PC-9 (cell line): ENCODE measurements at regions not wholly inside any gene's neighbourhood (a gene's known extent, or its start where the extent isn't known, plus 50 kb on each side); places are given as distances from the start of the nearest gene placed in this dataset.

Experiments
- BruUV-seq: library from RNA; stranded (reverse); fragments of 400-500 nt; replicated peaks from 2 replicates; lab custom pipeline; 2021; lab: Mats Ljungman, UMichigan
- CTCF ChIA-PET: fragments of 300-600 bp; sonication (Branson Sonifier 250); formaldehyde crosslinking; loops from one replicate; lab custom pipeline; 2022; ENCODE audit warnings: antibody characterized with exemption; lab: Charles Lee
- POLR2A ChIA-PET: fragments of 300-600 bp; sonication (Branson Sonifier 250); formaldehyde crosslinking; loops from one replicate; lab custom pipeline; 2022; ENCODE audit warnings: antibody characterized with exemption; ENCODE audit not compliant: unreplicated experiment; lab: Charles Lee
- DNase-seq, 2 experiments: peaks; one replicate each; pipeline versions ENCODE4 v3.0.0 to v3.0.0-alpha.2; 2015 to 2022; ENCODE audit warnings: mixed read lengths in 1 of 2
- H2AFZ ChIP-seq: fragments of 200-600 bp; sonication (generic); 2 replicates; pipeline ENCODE4 v1.8.1; 2017; ENCODE audit warnings: antibody characterized with exemption
- H3F3A ChIP-seq: fragments of 200-600 bp; sonication (generic); 2 replicates; pipeline ENCODE4 v1.8.1; 2017; ENCODE audit warnings: antibody characterized with exemption, mild to moderate bottlenecking, low read depth; ENCODE audit not compliant: insufficient read depth
- H3K27ac ChIP-seq: fragments of 200-600 bp; sonication (generic); 2 replicates; pipeline ENCODE4 v1.6.1; 2016; ENCODE audit warnings: mixed run types
- H3K27me3 ChIP-seq: fragments of 200-600 bp; sonication (generic); 2 replicates; pipeline ENCODE4 v1.6.1; 2016; ENCODE audit warnings: low read depth, mixed run types; ENCODE audit not compliant: insufficient read depth
- H3K36me3 ChIP-seq: fragments of 200-600 bp; sonication (generic); 2 replicates; pipeline ENCODE4 v1.6.1; 2016; ENCODE audit warnings: low read depth, mixed run types
- H3K4me1 ChIP-seq: fragments of 200-600 bp; sonication (generic); replicated peaks from 2 replicates; pipeline ENCODE4 v1.6.1; 2016; ENCODE audit warnings: mixed run types; ENCODE audit not compliant: insufficient read depth
- H3K4me2 ChIP-seq: fragments of 200-600 bp; sonication (generic); 2 replicates; pipeline ENCODE4 v1.6.1; 2017; ENCODE audit warnings: mixed run types
- H3K4me3 ChIP-seq: fragments of 200-600 bp; sonication (generic); 2 replicates; pipeline ENCODE4 v1.6.1; 2016; ENCODE audit warnings: mixed run types
- H3K79me2 ChIP-seq: fragments of 200-600 bp; sonication (generic); 2 replicates; pipeline ENCODE4 v1.6.1; 2017; ENCODE audit warnings: low read depth, mixed run types
- H3K9me2 ChIP-seq: fragments of 200-600 bp; sonication (generic); 2 replicates; pipeline ENCODE4 v1.8.1; 2017; ENCODE audit warnings: mild to moderate bottlenecking; ENCODE audit not compliant: insufficient read depth
- H3K9me3 ChIP-seq: fragments of 200-600 bp; sonication (generic); 2 replicates; pipeline ENCODE4 v1.8.1; 2016; ENCODE audit warnings: low read depth; ENCODE audit not compliant: insufficient read depth
- H4K20me1 ChIP-seq: fragments of 200-600 bp; sonication (generic); 2 replicates; pipeline ENCODE4 v1.8.1; 2017; ENCODE audit not compliant: insufficient read depth
- EZH2 ChIP-seq: fragments of 200-600 bp; sonication (generic); IDR thresholded peaks from 2 replicates; pipeline ENCODE4 v1.8.0; 2017; ENCODE audit warnings: antibody characterized with exemption, low read depth
- intact Hi-C: fragments of 100-400 bp; cut with micrococcal nuclease; formaldehyde crosslinking; loops from one replicate; pipeline ENCODE4 v1.10.0; 2022; ENCODE audit not compliant: unreplicated experiment
- TF ChIP-seq, protein P1 (sequence below): fragments of 200-600 bp; sonication (generic); conservative IDR thresholded peaks from 2 replicates; pipeline ENCODE4 v1.6.1; 2017; ENCODE audit warnings: mixed run types, antibody characterized with exemption, mild to moderate bottlenecking, moderate library complexity

DNA sequence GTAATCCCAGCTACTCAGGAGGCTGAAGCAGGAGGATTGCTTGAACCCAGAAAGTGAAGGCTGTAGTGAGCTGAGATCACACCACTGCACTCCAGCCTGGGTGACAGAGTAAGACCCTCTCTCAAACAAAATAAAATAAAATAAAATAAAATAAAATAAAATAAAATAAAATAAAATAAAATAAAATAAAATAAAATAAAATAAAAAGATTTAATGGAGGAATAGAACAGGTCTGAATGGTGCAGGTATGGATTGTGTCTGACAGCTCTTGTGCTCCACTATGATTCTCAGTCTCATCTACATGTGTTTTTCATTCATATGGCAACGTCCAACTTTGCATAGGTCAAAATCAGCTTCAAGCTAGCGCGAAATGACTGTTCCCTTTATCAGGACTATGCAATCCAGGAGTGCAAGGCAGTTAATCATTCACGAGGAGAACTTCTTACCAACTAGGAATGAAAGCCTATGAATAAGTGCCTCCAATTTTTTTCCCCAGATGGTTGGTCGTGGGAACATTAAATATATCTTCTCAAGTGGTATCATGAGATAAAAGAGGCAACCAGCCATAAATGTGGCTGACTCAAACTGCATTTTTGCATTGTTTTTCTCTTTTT lies 1392.3 kb upstream of the CDH9 start:
- Histone ChIP-seq H3K9me3 (no peaks in the 10 kb centered on the region), H3F3A (no peaks in the 10 kb centered on the region), H3K36me3 (no peaks in the 10 kb centered on the region), H3K4me2 (no peak overlapping the region), H2AFZ (no peak overlapping the region), H3K9me2 (no peaks in the 10 kb centered on the region), H3K27ac (no peak overlapping the region), H4K20me1 (no peaks in the 10 kb centered on the region), H3K4me3 (no peak overlapping the region), H3K27me3 (no peaks in the 10 kb centered on the region), H3K79me2 (no peaks in the 10 kb centered on the region), H3K4me1 (no peaks in the 10 kb centered on the region)
- no TSS peak for BruUV-seq
- DNase-seq = no peak
- CTCF ChIA-PET = no interaction called here
- intact Hi-C loops = no loop called here
- TF ChIP-seq, protein P1, sequence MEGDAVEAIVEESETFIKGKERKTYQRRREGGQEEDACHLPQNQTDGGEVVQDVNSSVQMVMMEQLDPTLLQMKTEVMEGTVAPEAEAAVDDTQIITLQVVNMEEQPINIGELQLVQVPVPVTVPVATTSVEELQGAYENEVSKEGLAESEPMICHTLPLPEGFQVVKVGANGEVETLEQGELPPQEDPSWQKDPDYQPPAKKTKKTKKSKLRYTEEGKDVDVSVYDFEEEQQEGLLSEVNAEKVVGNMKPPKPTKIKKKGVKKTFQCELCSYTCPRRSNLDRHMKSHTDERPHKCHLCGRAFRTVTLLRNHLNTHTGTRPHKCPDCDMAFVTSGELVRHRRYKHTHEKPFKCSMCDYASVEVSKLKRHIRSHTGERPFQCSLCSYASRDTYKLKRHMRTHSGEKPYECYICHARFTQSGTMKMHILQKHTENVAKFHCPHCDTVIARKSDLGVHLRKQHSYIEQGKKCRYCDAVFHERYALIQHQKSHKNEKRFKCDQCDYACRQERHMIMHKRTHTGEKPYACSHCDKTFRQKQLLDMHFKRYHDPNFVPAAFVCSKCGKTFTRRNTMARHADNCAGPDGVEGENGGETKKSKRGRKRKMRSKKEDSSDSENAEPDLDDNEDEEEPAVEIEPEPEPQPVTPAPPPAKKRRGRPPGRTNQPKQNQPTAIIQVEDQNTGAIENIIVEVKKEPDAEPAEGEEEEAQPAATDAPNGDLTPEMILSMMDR = no peak
- TF ChIP-seq EZH2 = no peak
- POLR2A ChIA-PET = no interaction called here

DNA sequence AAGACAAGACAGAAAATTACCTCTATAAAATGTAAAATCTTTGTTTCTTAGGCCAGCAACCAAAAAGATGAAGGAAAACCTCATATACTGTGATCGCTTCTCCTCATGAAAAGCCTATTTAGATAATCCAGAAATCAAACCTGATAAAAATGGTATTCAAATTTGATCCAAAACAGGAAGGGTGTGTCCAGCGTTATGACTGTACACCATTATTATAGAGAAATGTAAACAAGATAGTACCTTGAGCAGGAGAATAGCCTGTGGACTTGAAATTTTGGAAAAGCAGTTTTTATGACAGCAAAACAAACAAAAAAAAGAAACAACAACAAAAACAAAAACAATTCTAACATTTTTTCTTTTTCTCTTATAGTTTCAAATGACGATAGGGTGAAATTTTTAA lies 1382.8 kb upstream of the CDH9 start:
- no peak overlapping the region for H3K4me3 ChIP-seq
- DNase-seq = no peak
- intact Hi-C loops = no loop called here
- no peaks in the 10 kb centered on the region for H3K9me2 ChIP-seq
- no peaks in the 10 kb centered on the region for H3K27me3 ChIP-seq
- H2AFZ ChIP-seq = no peak overlapping the region
- H3K36me3 ChIP-seq = no peaks in the 10 kb centered on the region
- TF ChIP-seq, protein P1 = no peak
- TF ChIP-seq EZH2 = no peak
- ChIA-PET POLR2A (no interaction called here), CTCF (no interaction called here)
- no TSS peak for BruUV-seq
- H3K79me2 ChIP-seq = no peaks in the 10 kb centered on the region
- no peaks in the 10 kb centered on the region for H4K20me1 ChIP-seq
- H3K9me3 ChIP-seq = no peaks in the 10 kb centered on the region
- no peak overlapping the region for H3K4me2 ChIP-seq
- H3K27ac ChIP-seq = no peak overlapping the region
- H3F3A ChIP-seq = no peaks in the 10 kb centered on the region
- H3K4me1 ChIP-seq = 0 out of 2 replicates have a peak, but pooled peaks cover 5% of the 10 kb centered on the region

DNA sequence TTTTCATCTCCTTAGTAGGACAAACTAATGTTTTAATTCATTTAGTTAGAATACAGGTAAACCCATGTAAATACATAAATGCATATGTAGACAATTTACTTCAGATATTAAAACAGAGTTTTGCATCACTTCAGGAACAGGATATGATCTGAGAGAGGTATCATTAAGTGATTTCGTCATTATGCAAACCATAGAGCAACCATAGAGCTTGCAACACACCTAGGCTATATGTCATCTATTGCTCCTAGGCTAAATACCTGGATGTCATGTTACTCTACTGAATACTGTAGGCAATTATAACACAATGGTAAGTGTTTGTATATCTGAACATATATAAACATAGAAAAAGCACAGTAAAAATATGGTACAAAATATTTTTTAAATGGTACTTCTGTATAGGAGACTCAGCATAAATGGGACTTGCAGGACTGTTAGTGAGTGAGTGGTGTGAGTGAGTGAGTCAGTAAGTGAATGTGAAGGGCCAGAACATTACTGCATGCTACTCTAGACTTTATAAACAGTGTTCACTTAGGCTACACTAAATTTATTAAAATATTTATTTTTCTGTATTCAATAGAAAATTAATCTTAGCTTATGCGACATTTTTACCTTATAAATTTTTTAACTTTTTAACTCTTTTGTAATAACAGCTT lies 1377.5 kb upstream of the CDH9 start:
- Histone ChIP-seq H3K9me2 (no peaks in the 10 kb centered on the region), H3K27ac (no peak overlapping the region), H3K79me2 (no peaks in the 10 kb centered on the region), H3F3A (no peaks in the 10 kb centered on the region), H2AFZ (no peak overlapping the region), H3K27me3 (no peaks in the 10 kb centered on the region), H3K36me3 (no peaks in the 10 kb centered on the region), H4K20me1 (no peaks in the 10 kb centered on the region), H3K4me2 (no peak overlapping the region), H3K4me3 (no peak overlapping the region), H3K4me1 (no peaks in the 10 kb centered on the region), H3K9me3 (no peaks in the 10 kb centered on the region)
- intact Hi-C loops = no loop called here
- ChIA-PET CTCF (no interaction called here), POLR2A (interaction anchor here (0.5 to 0.6 kb wide), 2 partner anchors 9 to 1248 kb away, joined by 4 to 5 read pairs; no protein-coding TSS in a partner anchor)
- TF ChIP-seq EZH2 = no peak
- TF ChIP-seq, protein P1 = no peak
- no peak for DNase-seq
- BruUV-seq = no TSS peak
